DOHH2 (cell line): ENCODE measurements at regions not wholly inside any gene's neighbourhood (a gene's known extent, or its start where the extent isn't known, plus 50 kb on each side); places are given as distances from the start of the nearest gene placed in this dataset.
"Not testable (repeated sequence)": the region's sequence is repeated elsewhere in the genome, so short reads cannot be mapped to it uniquely, and the experiment has no call there.

ENCODE experiments used
- H3F3A ChIP-seq: fragments of 200-600 bp; sonication (generic), shearing (Covaris generic); 2 replicates; pipeline ENCODE4 v1.6.0; 2016; ENCODE audit warnings: antibody characterized with exemption, mild to moderate bottlenecking; ENCODE audit not compliant: control insufficient read depth, insufficient read depth
- H3K27ac ChIP-seq: fragments of 200-600 bp; sonication (generic); 2 replicates; pipeline ENCODE4 v1.5.1; 2014; ENCODE audit warnings: low read depth, mild to moderate bottlenecking, low read length, moderate library complexity
- H3K27me3 ChIP-seq: fragments of 200-600 bp; sonication (generic); 2 replicates; pipeline ENCODE4 v1.6.1; 2014; ENCODE audit warnings: mild to moderate bottlenecking, low read length, mixed read lengths; ENCODE audit not compliant: control insufficient read depth
- H3K36me3 ChIP-seq: fragments of 200-600 bp; sonication (generic); 2 replicates; pipeline ENCODE4 v1.6.1; 2014; ENCODE audit warnings: mild to moderate bottlenecking, low read length, moderate library complexity, mixed read lengths; ENCODE audit not compliant: control insufficient read depth
- H3K4me1 ChIP-seq: fragments of 200-600 bp; sonication (generic); 2 replicates; pipeline ENCODE4 v1.6.1; 2014; ENCODE audit warnings: mild to moderate bottlenecking, low read length, mixed read lengths; ENCODE audit not compliant: control insufficient read depth
- H3K4me2 ChIP-seq: fragments of 200-600 bp; sonication (generic); 2 replicates; pipeline ENCODE4 v1.6.0; 2014; ENCODE audit warnings: mild to moderate bottlenecking, low read length, moderate library complexity
- H3K4me3 ChIP-seq: fragments of 200-600 bp; sonication (generic); 2 replicates; pipeline ENCODE4 v1.5.1; 2014; ENCODE audit warnings: mild to moderate bottlenecking, low read length, mixed read lengths
- H3K79me2 ChIP-seq: fragments of 200-600 bp; sonication (generic); 2 replicates; pipeline ENCODE4 v1.6.1; 2014; ENCODE audit warnings: mild to moderate bottlenecking, low read length, mixed read lengths; ENCODE audit not compliant: control insufficient read depth
- H3K9me2 ChIP-seq: fragments of 200-600 bp; sonication (generic); replicated peaks from 2 replicates; pipeline ENCODE4 v1.6.1; 2014; ENCODE audit warnings: mild to moderate bottlenecking, low read length, mixed read lengths; ENCODE audit not compliant: control insufficient read depth
- H3K9me3 ChIP-seq: fragments of 200-600 bp; sonication (generic); 2 replicates; pipeline ENCODE4 v1.6.1; 2014; ENCODE audit warnings: antibody characterized with exemption, low read length, mixed read lengths; ENCODE audit not compliant: control insufficient read depth, insufficient read depth
- H4K20me1 ChIP-seq: fragments of 200-600 bp; sonication (generic); 2 replicates; pipeline ENCODE4 v1.6.0; 2014; ENCODE audit warnings: low read depth, mild to moderate bottlenecking, antibody characterized with exemption, low read length, moderate library complexity; ENCODE audit not compliant: control insufficient read depth, insufficient read depth
- CTCF ChIP-seq: fragments of 200-600 bp; sonication (generic); IDR thresholded peaks from one replicate; pipeline ENCODE4 v1.5.1; 2014; ENCODE audit warnings: antibody characterized with exemption, mild to moderate bottlenecking, low read depth, low read length; ENCODE audit not compliant: poor library complexity, severe bottlenecking
- EZH2phosphoT487 ChIP-seq: fragments of 200-600 bp; sonication (generic); IDR thresholded peaks from 2 replicates; pipeline ENCODE4 v1.6.1; 2017; ENCODE audit warnings: borderline replicate concordance, mild to moderate bottlenecking, antibody characterized with exemption, low read length, moderate library complexity, mixed read lengths

- no peaks in the 10 kb centered on the region for H4K20me1 ChIP-seq
- H3K4me2 ChIP-seq: no peak overlapping the region
- no peak overlapping the region for H3K4me3 ChIP-seq
- TF ChIP-seq EZH2phosphoT487: no peak
- TF ChIP-seq CTCF: no peak
- H3K36me3 ChIP-seq: no peaks in the 10 kb centered on the region
- no peaks in the 10 kb centered on the region for H3K27me3 ChIP-seq
- H3K9me2 ChIP-seq: no peaks in the 10 kb centered on the region
- H3F3A ChIP-seq: no peaks in the 10 kb centered on the region
- no peak overlapping the region for H3K27ac ChIP-seq
- H3K9me3 ChIP-seq: no peaks in the 10 kb centered on the region
- H3K79me2 ChIP-seq: no peaks in the 10 kb centered on the region
- no peaks in the 10 kb centered on the region for H3K4me1 ChIP-seq
These were observed 114.2 kb upstream of the TSC22D1 start for GRCh38 chr13:44690376-44690775.

- no peaks in the 10 kb centered on the region for H3K36me3 ChIP-seq
- no peaks in the 10 kb centered on the region for H3K9me3 ChIP-seq
- no peaks in the 10 kb centered on the region for H3F3A ChIP-seq
- H3K9me2 ChIP-seq: no peaks in the 10 kb centered on the region
- no peaks in the 10 kb centered on the region for H4K20me1 ChIP-seq
- H3K4me1 ChIP-seq: no peaks in the 10 kb centered on the region
- no peak overlapping the region for H3K4me3 ChIP-seq
- TF ChIP-seq CTCF (no peak), EZH2phosphoT487 (no peak)
- H3K27ac ChIP-seq: no peak overlapping the region
- no peaks in the 10 kb centered on the region for H3K27me3 ChIP-seq
- H3K4me2 ChIP-seq: no peak overlapping the region
- no peaks in the 10 kb centered on the region for H3K79me2 ChIP-seq
These were observed 112.5 kb upstream of the TSC22D1 start for GRCh38 chr13:44688652-44689051.

GRCh38 chr13:44686531-44686934 is 110.4 kb upstream of the TSC22D1 start:
- Histone ChIP-seq H3K4me3 (no peak overlapping the region), H3F3A (no peaks in the 10 kb centered on the region), H3K79me2 (no peaks in the 10 kb centered on the region), H3K9me3 (no peaks in the 10 kb centered on the region), H3K27ac (no peak overlapping the region), H4K20me1 (no peaks in the 10 kb centered on the region), H3K27me3 (no peaks in the 10 kb centered on the region), H3K9me2 (no peaks in the 10 kb centered on the region), H3K4me1 (no peaks in the 10 kb centered on the region), H3K4me2 (no peak overlapping the region), H3K36me3 (no peaks in the 10 kb centered on the region)
- TF ChIP-seq CTCF (no peak), EZH2phosphoT487 (no peak)

GRCh38 chr13:44685641-44686040 is 109.5 kb upstream of the TSC22D1 start:
- Histone ChIP-seq H4K20me1 (no peaks in the 10 kb centered on the region), H3K4me2 (no peak overlapping the region), H3F3A (no peaks in the 10 kb centered on the region), H3K4me1 (no peaks in the 10 kb centered on the region), H3K4me3 (no peak overlapping the region), H3K9me2 (no peaks in the 10 kb centered on the region), H3K79me2 (no peaks in the 10 kb centered on the region), H3K27me3 (no peaks in the 10 kb centered on the region), H3K27ac (no peak overlapping the region), H3K36me3 (no peaks in the 10 kb centered on the region), H3K9me3 (no peaks in the 10 kb centered on the region)
- TF ChIP-seq CTCF: no peak
- TF ChIP-seq EZH2phosphoT487: no peak

GRCh38 chr13:44682416-44682815 is 106.3 kb upstream of the TSC22D1 start:
- not testable (repeated sequence) for H3K36me3 ChIP-seq, H3F3A ChIP-seq, H3K4me3 ChIP-seq, H3K9me3 ChIP-seq, H3K9me2 ChIP-seq, H3K4me1 ChIP-seq, H3K4me2 ChIP-seq, H3K27me3 ChIP-seq, H3K27ac ChIP-seq, H3K79me2 ChIP-seq, H4K20me1 ChIP-seq
